ENCODE measurements at regions not wholly inside any gene's neighbourhood (a gene's known extent, or its start where the extent isn't known, plus 50 kb on each side); places are given as distances from the start of the nearest gene placed in this dataset.

DNA sequence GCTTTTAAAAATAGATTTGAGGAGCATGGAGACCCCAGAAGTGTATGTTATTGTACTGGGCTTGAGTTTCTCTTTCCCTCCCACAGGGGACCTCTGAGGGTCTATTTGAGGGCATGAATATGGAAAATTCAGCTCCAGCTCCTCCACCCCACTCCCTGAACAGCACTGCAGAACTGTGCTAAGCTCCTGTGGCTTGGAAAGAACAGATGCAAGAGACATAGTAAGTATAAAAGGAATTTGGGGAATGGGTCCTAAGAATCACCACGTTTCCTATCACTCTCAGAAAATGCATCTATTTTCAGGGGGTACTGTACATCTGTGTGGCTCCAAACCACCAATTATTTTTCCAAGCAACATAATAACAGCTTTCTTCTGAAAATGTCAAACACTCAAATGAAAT lies 416.1 kb downstream of the ZNF521 start:
- no peaks in the 10 kb centered on the region for H3K79me2 ChIP-seq (ENCODE audit: insufficient read depth, low read length)
- no peaks in the 10 kb centered on the region for H3K9me3 ChIP-seq (replicated peaks in 1 of 2; ENCODE audit: control insufficient read depth in 1 of 2, insufficient read depth in 1 of 2, low read length in 2 of 2)
- H3K27ac Mint-ChIP-seq: no peak overlapping the region
- no peak overlapping the region for H3K4me3 Mint-ChIP-seq
- peaks cover 0 to 3% (median 0%) of the 10 kb centered on the region in 7 donors for H3K9me3 Mint-ChIP-seq
- no peaks in the 10 kb centered on the region for H3K36me3 Mint-ChIP-seq
- no peak for DNase-seq
- no peaks in the 10 kb centered on the region for H3K27me3 ChIP-seq (ENCODE audit: control insufficient read depth in 2 of 2, insufficient read depth in 2 of 2, low read length in 2 of 2)
- H3K36me3 ChIP-seq (replicated peaks in 1 of 2; ENCODE audit: control insufficient read depth in 1 of 2, insufficient read depth in 2 of 2, low read length in 2 of 2): no peaks in the 10 kb centered on the region
- H3K4me1 ChIP-seq (ENCODE audit: control insufficient read depth in 1 of 2, insufficient read depth in 2 of 2, low read length in 2 of 2): no peaks in the 10 kb centered on the region
- no peak for TF ChIP-seq CTCF (IDR thresholded peaks at IDR 0.05)
- H2AFZ ChIP-seq (ENCODE audit: insufficient read depth, low read depth, low read length, poor library complexity, severe bottlenecking): no peak overlapping the region
- no CpG with 5 or more reads among the region's 1 CpG for WGBS (ENCODE audit: insufficient coverage)
- H3K4me2 ChIP-seq (replicated peaks; ENCODE audit: extremely low read depth, low read length, poor library complexity, severe bottlenecking): no peak overlapping the region
- H3K27me3 Mint-ChIP-seq (ENCODE audit: low read depth in 3 of 3): no peaks in the 10 kb centered on the region
- intact Hi-C loops (cut with micrococcal nuclease): no loop called here
- no peak overlapping the region for H3K27ac ChIP-seq (ENCODE audit: low read depth in 1 of 2, low read length in 2 of 2)
- no peaks in the 10 kb centered on the region for H4K20me1 ChIP-seq (ENCODE audit: insufficient read depth, low read length)
- no peaks in the 10 kb centered on the region for H3K4me1 Mint-ChIP-seq
- no peak overlapping the region for H3K9ac ChIP-seq (ENCODE audit: insufficient read depth, low read length, poor library complexity, severe bottlenecking)
- H3K4me3 ChIP-seq (replicated peaks in 1 of 3; ENCODE audit: low read depth in 2 of 3, low read length in 3 of 3): no peak overlapping the region

- intact Hi-C loops (cut with micrococcal nuclease): no loop called here
- no peak for DNase-seq
- no peak for TF ChIP-seq CTCF (IDR thresholded peaks at IDR 0.05)
- Histone ChIP-seq H3K9me3 (replicated peaks in 1 of 2; ENCODE audit: control insufficient read depth in 1 of 2, insufficient read depth in 1 of 2, low read length in 2 of 2) (no peaks in the 10 kb centered on the region), H3K27me3 (ENCODE audit: control insufficient read depth in 2 of 2, insufficient read depth in 2 of 2, low read length in 2 of 2) (no peaks in the 10 kb centered on the region), H2AFZ (ENCODE audit: insufficient read depth, low read depth, low read length, poor library complexity, severe bottlenecking) (no peak overlapping the region), H3K27ac (ENCODE audit: low read depth in 1 of 2, low read length in 2 of 2) (no peak overlapping the region), H3K79me2 (ENCODE audit: insufficient read depth, low read length) (no peaks in the 10 kb centered on the region), H3K4me2 (replicated peaks; ENCODE audit: extremely low read depth, low read length, poor library complexity, severe bottlenecking) (no peak overlapping the region), H3K4me3 (replicated peaks in 1 of 3; ENCODE audit: low read depth in 2 of 3, low read length in 3 of 3) (no peak overlapping the region), H4K20me1 (ENCODE audit: insufficient read depth, low read length) (no peaks in the 10 kb centered on the region), H3K4me1 (ENCODE audit: control insufficient read depth in 1 of 2, insufficient read depth in 2 of 2, low read length in 2 of 2) (no peaks in the 10 kb centered on the region), H3K9ac (ENCODE audit: insufficient read depth, low read length, poor library complexity, severe bottlenecking) (no peak overlapping the region), H3K36me3 (replicated peaks in 1 of 2; ENCODE audit: control insufficient read depth in 1 of 2, insufficient read depth in 2 of 2, low read length in 2 of 2) (no peaks in the 10 kb centered on the region)
- WGBS (ENCODE audit: insufficient coverage): 82% methylated on average over 3 of the region's 3 CpGs
- peaks cover 0 to 3% (median 0%) of the 10 kb centered on the region in 7 donors for H3K9me3 Mint-ChIP-seq
- H3K27ac Mint-ChIP-seq: no peak overlapping the region
- no peaks in the 10 kb centered on the region for H3K27me3 Mint-ChIP-seq (ENCODE audit: low read depth in 3 of 3)
- no peaks in the 10 kb centered on the region for H3K36me3 Mint-ChIP-seq
- no peak overlapping the region for H3K4me3 Mint-ChIP-seq
- H3K4me1 Mint-ChIP-seq: no peaks in the 10 kb centered on the region
Measured at GRCh38 chr18:24936691-24937090, 415.3 kb downstream of the ZNF521 start.

Measured in CD14-positive monocyte (primary cell).